Left kidney (tissue), 1 donor: ENCODE measurements at regions not wholly inside any gene's neighbourhood (a gene's known extent, or its start where the extent isn't known, plus 50 kb on each side); places are given as distances from the start of the nearest gene placed in this dataset.

ENCODE experiments used
- DNase-seq: peaks from one replicate; pipeline ENCODE4 v3.0.0-alpha.2; 2013

GRCh38 chr2:105621038-105621437 is 123.7 kb upstream of the NCK2 start:
- no peak for DNase-seq

DNA sequence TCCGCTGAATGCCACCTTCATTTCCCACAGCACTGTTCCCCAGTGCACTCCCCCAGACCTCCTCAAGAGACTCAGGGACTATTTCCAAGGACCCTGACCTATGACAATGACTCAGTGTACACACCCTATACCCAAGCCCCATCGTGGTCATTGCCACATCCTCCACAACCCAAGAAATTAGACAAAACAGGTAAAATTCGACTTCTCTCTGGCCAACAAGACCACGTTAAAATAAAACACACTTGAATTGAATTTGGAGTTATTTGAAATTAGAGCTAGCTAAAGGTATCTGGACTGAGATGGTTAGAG is 126.4 kb upstream of the NCK2 start:
- no peak for DNase-seq

DNA sequence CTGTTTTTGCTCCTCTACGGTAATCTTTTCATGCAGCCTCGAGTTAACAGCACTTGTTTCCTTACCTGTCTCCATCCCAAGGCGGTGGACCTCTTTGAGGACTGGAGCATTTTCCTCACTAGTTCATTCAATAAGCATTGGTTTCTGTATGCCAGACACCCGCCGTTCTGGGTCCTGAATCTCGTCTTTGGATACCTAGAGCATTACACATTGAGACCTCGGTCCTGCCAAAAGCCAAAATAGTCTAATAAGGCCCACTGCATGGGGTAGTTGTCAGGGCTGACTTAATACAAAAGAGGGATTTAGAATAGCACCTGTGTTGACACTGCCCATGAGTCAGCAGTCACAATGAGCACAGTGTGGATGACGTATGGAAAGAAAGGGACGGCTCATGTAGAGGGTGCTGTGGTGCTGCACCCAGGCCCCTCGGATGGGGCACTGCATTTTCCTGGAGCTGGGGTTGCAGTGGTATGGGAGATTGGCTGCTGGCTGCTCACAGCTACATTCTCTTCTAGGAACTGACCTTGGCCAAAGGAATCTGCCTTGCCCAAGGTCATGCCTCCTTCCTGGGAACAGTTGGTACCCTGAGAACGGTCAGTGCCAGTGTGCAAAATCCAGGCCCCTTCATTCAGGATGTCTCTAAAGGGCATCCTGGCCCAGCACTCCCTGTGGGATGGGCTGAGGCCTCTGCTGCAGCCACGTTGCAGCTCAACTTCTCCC is 126.9 kb upstream of the NCK2 start:
- no peak for DNase-seq

GRCh38 chr2:105615305-105615704 is 129.4 kb upstream of the NCK2 start:
- no peak for DNase-seq

- no peak for DNase-seq
Measured at GRCh38 chr2:105611811-105612424, 132.8 kb upstream of the NCK2 start.

GRCh38 chr2:105611333-105611637 is 133.4 kb upstream of the NCK2 start:
- no peak for DNase-seq

DNA sequence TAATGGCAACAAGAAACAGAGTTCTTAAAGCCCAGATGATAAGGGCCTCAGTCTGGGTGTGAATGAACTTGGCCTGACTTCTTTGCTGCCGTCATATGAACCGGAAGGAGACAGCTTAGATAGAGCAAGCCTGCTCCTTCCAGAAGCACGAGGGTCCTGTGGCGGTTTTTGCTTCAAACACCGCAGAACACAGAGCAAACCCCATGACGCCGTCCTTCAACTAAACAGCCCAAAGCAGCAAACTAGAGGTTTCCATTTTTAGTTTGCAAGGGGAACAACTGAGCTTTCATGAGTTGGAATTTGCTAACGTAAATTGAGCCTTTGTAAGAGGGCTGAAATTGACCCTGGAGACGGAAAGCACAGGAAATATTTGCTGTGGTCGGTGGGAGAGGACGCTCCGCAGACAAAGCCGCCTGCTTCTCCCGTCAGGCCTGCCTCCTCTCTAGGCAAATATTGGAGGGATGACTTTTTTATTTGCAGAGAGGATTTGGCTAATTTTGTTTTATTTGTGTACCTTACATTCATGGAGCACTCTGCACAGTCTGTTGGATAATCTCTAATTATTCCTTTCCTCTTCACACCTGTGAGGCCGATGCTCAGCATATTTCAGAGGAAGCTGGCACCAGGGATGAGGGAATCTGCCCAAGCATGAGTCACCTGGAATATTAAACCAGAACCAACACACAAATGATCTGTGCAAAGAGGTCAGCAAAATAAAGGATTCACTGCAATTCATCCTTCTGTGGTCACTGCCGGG is 134.0 kb upstream of the NCK2 start:
- no peak for DNase-seq

GRCh38 chr2:105609746-105610402 is 134.8 kb upstream of the NCK2 start:
- DNase-seq, result no peak

GRCh38 chr2:105607920-105608504 is 136.7 kb upstream of the NCK2 start:
- DNase-seq, result no peak

DNA sequence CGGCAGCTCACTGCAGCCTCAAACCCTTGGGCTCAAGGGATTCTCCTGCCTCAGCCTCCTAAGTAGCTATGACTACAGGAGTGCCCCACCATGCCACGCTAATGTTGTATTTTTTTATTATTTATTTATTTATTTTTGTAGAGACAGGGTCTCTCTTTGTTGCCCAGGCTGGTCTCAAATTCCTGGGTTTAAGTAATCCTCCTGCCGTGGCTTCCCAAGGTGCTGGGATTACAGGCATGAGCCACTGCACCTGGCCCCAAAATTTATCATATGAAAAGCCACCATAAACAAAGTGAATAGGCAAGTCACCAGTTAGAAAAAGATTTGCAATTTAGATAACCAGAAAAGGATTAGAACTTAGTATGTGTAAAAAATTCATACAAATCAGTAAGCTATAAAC is 138.6 kb upstream of the NCK2 start:
- no peak for DNase-seq

GRCh38 chr2:105604938-105605337 is 139.8 kb upstream of the NCK2 start:
- DNase-seq, result no peak

- DNase-seq, result no peak
Measured at GRCh38 chr2:105600949-105601794, 143.5 kb upstream of the NCK2 start.

DNA sequence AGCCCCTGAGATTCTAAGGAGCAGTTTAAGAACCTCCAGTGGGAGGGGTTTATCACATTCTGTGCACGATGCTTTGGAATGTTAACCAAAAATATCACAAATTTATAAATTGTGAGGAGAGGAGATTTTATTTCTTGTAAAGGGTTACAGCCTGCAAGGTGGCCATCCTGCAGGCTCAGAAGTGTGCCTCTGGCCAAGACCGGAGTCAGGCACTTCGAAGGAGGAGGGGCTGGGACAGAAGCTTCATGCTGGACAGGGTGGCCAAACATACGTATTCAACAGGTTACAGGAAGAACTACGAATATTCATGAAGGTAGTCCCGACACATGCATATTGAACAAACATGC is 144.1 kb upstream of the NCK2 start:
- DNase-seq, result no peak

- no peak for DNase-seq
Measured at GRCh38 chr2:105600037-105600442, 144.7 kb upstream of the NCK2 start.

DNA sequence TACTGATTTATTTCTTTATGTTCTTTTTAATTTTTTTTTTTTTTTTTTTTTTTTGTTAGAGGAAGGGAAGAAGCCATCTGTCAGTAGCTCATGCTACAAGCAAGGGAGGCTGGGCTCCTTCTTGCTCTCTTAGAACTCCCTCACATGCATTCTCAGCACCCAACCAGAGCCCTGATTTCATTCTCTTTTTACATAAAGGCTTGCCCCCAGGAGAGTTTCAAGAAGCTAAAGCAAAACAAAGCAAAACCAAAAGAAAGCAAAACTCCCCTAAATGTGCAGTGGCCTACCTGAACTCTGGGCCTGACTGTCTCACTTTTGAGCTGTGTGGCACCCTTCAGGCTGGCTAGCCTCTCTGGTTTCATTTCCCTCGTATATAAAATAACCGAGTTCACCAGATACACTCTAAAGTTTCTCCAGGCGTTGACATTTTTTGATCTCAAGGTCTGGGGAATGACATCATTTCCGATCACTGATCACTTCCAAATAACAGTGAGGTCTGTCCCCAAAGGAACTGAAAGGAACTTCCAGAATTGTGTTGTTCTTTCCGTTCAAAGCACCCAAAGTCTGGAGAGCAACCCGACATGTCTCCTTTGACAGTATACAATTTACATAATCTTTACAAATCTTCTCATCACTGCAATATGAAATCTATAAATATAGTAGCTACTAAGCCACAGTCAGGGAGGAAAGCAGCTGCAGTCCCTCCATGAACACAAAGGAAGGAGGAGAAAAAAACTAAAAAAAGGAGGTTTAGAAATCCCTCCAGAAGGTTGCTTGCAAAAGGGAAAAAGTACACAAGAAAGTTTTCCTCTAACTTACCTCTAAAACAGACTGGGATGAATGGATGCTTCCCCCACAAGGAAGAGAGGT is 145.6 kb upstream of the NCK2 start:
- no peak for DNase-seq

- DNase-seq, result no peak
Measured at GRCh38 chr2:105597806-105598803, 146.6 kb upstream of the NCK2 start.

- no peak for DNase-seq
Measured at GRCh38 chr2:105597011-105597805, 147.5 kb upstream of the NCK2 start.

DNA sequence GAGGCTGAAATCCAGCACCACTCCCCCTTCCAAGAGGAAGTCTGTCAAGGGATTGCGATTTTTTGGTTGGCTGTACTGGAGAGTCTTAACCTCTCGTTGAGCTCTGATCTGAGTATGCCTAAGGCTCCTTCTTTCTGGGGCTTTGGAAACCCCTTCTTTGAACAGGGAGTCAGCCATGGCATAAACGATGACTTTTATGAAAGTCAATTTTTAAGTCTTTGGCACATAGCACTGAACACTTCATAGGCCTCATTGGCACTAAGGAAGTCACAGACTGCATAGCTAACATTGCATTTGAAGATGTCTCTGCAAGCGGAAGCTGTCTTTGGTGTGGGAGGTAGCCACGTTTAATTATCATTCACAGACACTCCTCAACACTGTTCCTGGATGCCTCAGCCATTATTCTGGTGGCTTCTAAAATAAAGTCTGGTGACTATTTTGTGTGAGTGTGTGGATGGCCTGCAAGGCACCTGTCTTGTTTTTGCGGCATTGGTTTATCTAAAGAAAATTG is 148.2 kb upstream of the NCK2 start:
- no peak for DNase-seq

DNA sequence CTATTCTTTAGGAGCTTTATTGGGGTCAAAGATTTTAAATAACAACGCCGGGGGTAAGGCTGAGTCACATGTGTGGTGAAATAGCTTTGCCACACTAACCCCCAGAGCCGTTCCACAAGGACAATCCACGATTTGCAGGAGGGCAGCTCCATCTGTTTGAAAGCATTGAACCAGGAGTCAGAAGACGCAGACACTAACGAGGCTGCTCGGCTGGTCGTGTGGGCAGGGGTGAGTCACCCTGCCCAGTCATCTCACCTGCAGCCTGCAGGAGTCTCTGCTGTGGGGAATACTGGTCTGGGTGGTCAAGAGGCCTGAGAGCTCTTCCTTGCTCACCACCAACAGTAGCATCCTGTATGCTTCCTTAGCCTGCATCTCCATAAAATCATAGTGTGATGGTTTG is 149.2 kb upstream of the NCK2 start:
- DNase-seq, result no peak
